ENCODE measurements at regions not wholly inside any gene's neighbourhood (a gene's known extent, or its start where the extent isn't known, plus 50 kb on each side); places are given as distances from the start of the nearest gene placed in this dataset.

GRCh38 chr11:97506076-97506759, 1116.4 kb downstream of the JRKL start:
- intact Hi-C loops (cut with micrococcal nuclease; ENCODE audit: unreplicated experiment), result no loop called here
- H3K4me1 Mint-ChIP-seq (ENCODE audit: low read depth, unreplicated experiment), result no peaks in the 10 kb centered on the region
- H3K4me3 Mint-ChIP-seq (ENCODE audit: unreplicated experiment), result no peak overlapping the region
- Histone ChIP-seq H3K4me1 (no peaks in the 10 kb centered on the region), H3K27me3 (replicated peaks; ENCODE audit: control insufficient read depth, insufficient read depth, low read length) (no peaks in the 10 kb centered on the region), H3K9me3 (no peaks in the 10 kb centered on the region), H3K4me3 (ENCODE audit: low read depth, low read length) (no peak overlapping the region), H3K36me3 (ENCODE audit: control insufficient read depth, insufficient read depth, low read length) (no peaks in the 10 kb centered on the region)
- H3K9me3 Mint-ChIP-seq (ENCODE audit: unreplicated experiment), result no peaks in the 10 kb centered on the region
- ChIA-PET CTCF (no interaction called here), POLR2A (no interaction called here)
- BruUV-seq (replicated peaks), result no TSS peak
- TF ChIP-seq, protein P1, sequence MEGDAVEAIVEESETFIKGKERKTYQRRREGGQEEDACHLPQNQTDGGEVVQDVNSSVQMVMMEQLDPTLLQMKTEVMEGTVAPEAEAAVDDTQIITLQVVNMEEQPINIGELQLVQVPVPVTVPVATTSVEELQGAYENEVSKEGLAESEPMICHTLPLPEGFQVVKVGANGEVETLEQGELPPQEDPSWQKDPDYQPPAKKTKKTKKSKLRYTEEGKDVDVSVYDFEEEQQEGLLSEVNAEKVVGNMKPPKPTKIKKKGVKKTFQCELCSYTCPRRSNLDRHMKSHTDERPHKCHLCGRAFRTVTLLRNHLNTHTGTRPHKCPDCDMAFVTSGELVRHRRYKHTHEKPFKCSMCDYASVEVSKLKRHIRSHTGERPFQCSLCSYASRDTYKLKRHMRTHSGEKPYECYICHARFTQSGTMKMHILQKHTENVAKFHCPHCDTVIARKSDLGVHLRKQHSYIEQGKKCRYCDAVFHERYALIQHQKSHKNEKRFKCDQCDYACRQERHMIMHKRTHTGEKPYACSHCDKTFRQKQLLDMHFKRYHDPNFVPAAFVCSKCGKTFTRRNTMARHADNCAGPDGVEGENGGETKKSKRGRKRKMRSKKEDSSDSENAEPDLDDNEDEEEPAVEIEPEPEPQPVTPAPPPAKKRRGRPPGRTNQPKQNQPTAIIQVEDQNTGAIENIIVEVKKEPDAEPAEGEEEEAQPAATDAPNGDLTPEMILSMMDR (IDR thresholded peaks at IDR 0.05; ENCODE audit: insufficient read depth in 1 of 2, low read depth in 1 of 2, low read length in 1 of 2, severe bottlenecking in 1 of 2, unreplicated experiment in 1 of 2), result no peak
- no peaks in the 10 kb centered on the region for H3K27me3 Mint-ChIP-seq (ENCODE audit: insufficient read depth, unreplicated experiment)
- no peak overlapping the region for H3K27ac Mint-ChIP-seq (ENCODE audit: unreplicated experiment)
- DNase-seq, result no peak
- H3K36me3 Mint-ChIP-seq (ENCODE audit: insufficient read depth, unreplicated experiment), result no peaks in the 10 kb centered on the region

DNA sequence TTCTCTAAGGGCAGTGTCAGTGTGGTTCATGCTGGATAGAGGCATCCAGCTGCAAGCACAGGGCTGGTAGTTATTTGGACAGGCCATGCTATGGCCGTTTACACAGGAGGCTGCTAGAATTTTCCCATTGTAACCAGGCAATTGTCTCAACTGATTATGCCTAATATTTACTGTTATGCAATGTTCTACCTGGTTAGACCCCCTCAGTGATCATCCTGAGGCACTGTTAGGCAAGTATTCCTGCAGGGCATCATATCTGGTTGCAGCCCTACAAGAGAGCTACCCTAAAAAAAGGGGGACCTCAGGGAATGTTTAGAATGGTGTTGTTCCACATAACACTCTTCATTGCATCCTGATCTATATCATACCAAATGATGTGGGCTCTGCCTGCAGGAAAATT, 1124.6 kb downstream of the JRKL start:
- H3K4me1 ChIP-seq, result no peaks in the 10 kb centered on the region
- Mint-ChIP-seq H3K4me3 (ENCODE audit: unreplicated experiment) (no peak overlapping the region), H3K9me3 (ENCODE audit: unreplicated experiment) (peaks cover under 1% of the 10 kb centered on the region), H3K27ac (ENCODE audit: unreplicated experiment) (no peak overlapping the region), H3K36me3 (ENCODE audit: insufficient read depth, unreplicated experiment) (no peaks in the 10 kb centered on the region), H3K4me1 (ENCODE audit: low read depth, unreplicated experiment) (no peaks in the 10 kb centered on the region), H3K27me3 (ENCODE audit: insufficient read depth, unreplicated experiment) (no peaks in the 10 kb centered on the region)
- no peaks in the 10 kb centered on the region for H3K36me3 ChIP-seq (ENCODE audit: control insufficient read depth, insufficient read depth, low read length)
- intact Hi-C loops (cut with micrococcal nuclease; ENCODE audit: unreplicated experiment), result no loop called here
- H3K4me3 ChIP-seq (ENCODE audit: low read depth, low read length), result no peak overlapping the region
- ChIA-PET CTCF (no interaction called here), POLR2A (no interaction called here)
- DNase-seq, result no peak
- no peaks in the 10 kb centered on the region for H3K27me3 ChIP-seq (replicated peaks; ENCODE audit: control insufficient read depth, insufficient read depth, low read length)
- no TSS peak for BruUV-seq (replicated peaks)
- H3K9me3 ChIP-seq, result no peaks in the 10 kb centered on the region
- TF ChIP-seq, protein P1 (IDR thresholded peaks at IDR 0.05; ENCODE audit: insufficient read depth in 1 of 2, low read depth in 1 of 2, low read length in 1 of 2, severe bottlenecking in 1 of 2, unreplicated experiment in 1 of 2), result no peak

- no peaks in the 10 kb centered on the region for H3K4me1 ChIP-seq
- DNase-seq, result no peak
- no peaks in the 10 kb centered on the region for H3K36me3 Mint-ChIP-seq (ENCODE audit: insufficient read depth, unreplicated experiment)
- H3K4me1 Mint-ChIP-seq (ENCODE audit: low read depth, unreplicated experiment), result no peaks in the 10 kb centered on the region
- TF ChIP-seq, protein P1 (IDR thresholded peaks at IDR 0.05; ENCODE audit: insufficient read depth in 1 of 2, low read depth in 1 of 2, low read length in 1 of 2, severe bottlenecking in 1 of 2, unreplicated experiment in 1 of 2), result no peak
- H3K4me3 Mint-ChIP-seq (ENCODE audit: unreplicated experiment), result no peak overlapping the region
- no peak overlapping the region for H3K27ac Mint-ChIP-seq (ENCODE audit: unreplicated experiment)
- H3K4me3 ChIP-seq (ENCODE audit: low read depth, low read length), result no peak overlapping the region
- H3K9me3 ChIP-seq, result no peaks in the 10 kb centered on the region
- H3K9me3 Mint-ChIP-seq (ENCODE audit: unreplicated experiment), result peaks cover 9% of the 10 kb centered on the region
- POLR2A ChIA-PET, result no interaction called here
- BruUV-seq (replicated peaks), result no TSS peak
- CTCF ChIA-PET, result no interaction called here
- intact Hi-C loops (cut with micrococcal nuclease; ENCODE audit: unreplicated experiment), result loop anchor here (5.0 kb wide), 1 partner anchor 1054 kb away; no protein-coding TSS in a partner anchor
- H3K27me3 ChIP-seq (replicated peaks; ENCODE audit: control insufficient read depth, insufficient read depth, low read length), result no peaks in the 10 kb centered on the region
- no peaks in the 10 kb centered on the region for H3K36me3 ChIP-seq (ENCODE audit: control insufficient read depth, insufficient read depth, low read length)
- H3K27me3 Mint-ChIP-seq (ENCODE audit: insufficient read depth, unreplicated experiment), result no peaks in the 10 kb centered on the region
These were observed 1126.9 kb downstream of the JRKL start for GRCh38 chr11:97516688-97517087.
